GM23248 (cell line): ENCODE measurements at regions not wholly inside any gene's neighbourhood (a gene's known extent, or its start where the extent isn't known, plus 50 kb on each side); places are given as distances from the start of the nearest gene placed in this dataset.

Experiments used
- DNase-seq: peaks from one replicate; pipeline ENCODE4 v3.0.0-alpha.2; 2015
- H2AFZ ChIP-seq: fragments of 200-600 bp; sonication (generic); 2 replicates; pipeline ENCODE4 v1.6.1; 2016; ENCODE audit warnings: antibody characterized with exemption
- H3F3A ChIP-seq: fragments of 200-600 bp; sonication (generic); 2 replicates; pipeline ENCODE4 v1.6.1; 2016; ENCODE audit warnings: mild to moderate bottlenecking, antibody characterized with exemption, mixed run types; ENCODE audit not compliant: insufficient read depth
- H3K27ac ChIP-seq: fragments of 200-600 bp; sonication (generic); 2 replicates; pipeline ENCODE4 v1.5.1; 2016; ENCODE audit warnings: mild to moderate bottlenecking
- H3K27me3 ChIP-seq: fragments of 200-600 bp; sonication (generic); replicated peaks from 2 replicates; pipeline ENCODE4 v1.6.1; 2016; ENCODE audit warnings: mild to moderate bottlenecking; ENCODE audit not compliant: insufficient read depth
- H3K36me3 ChIP-seq: fragments of 200-600 bp; sonication (generic); 2 replicates; pipeline ENCODE4 v1.6.1; 2016; ENCODE audit warnings: low read depth, mild to moderate bottlenecking
- H3K4me1 ChIP-seq: fragments of 200-600 bp; sonication (generic); 2 replicates; pipeline ENCODE4 v1.6.1; 2016; ENCODE audit warnings: mild to moderate bottlenecking; ENCODE audit not compliant: insufficient read depth
- H3K4me2 ChIP-seq: fragments of 200-600 bp; sonication (generic); one replicate; pipeline ENCODE4 v1.6.1; 2016; ENCODE audit warnings: mild to moderate bottlenecking; ENCODE audit not compliant: unreplicated experiment
- H3K4me3 ChIP-seq: fragments of 200-600 bp; sonication (generic); 2 replicates; pipeline ENCODE4 v1.5.1; 2016; ENCODE audit warnings: mild to moderate bottlenecking
- H3K79me2 ChIP-seq: fragments of 200-600 bp; sonication (generic); 2 replicates; pipeline ENCODE4 v1.6.1; 2016; ENCODE audit warnings: mild to moderate bottlenecking; ENCODE audit not compliant: insufficient read depth
- H3K9ac ChIP-seq: fragments of 200-600 bp; sonication (generic); 2 replicates; pipeline ENCODE4 v1.6.1; 2016; ENCODE audit warnings: mild to moderate bottlenecking
- H3K9me2 ChIP-seq: fragments of 200-600 bp; sonication (generic); 2 replicates; pipeline ENCODE4 v1.6.1; 2016; ENCODE audit warnings: mixed run types, mild to moderate bottlenecking, moderate library complexity; ENCODE audit not compliant: insufficient read depth
- H3K9me3 ChIP-seq: fragments of 200-600 bp; sonication (generic); one replicate; pipeline ENCODE4 v1.6.1; 2017; ENCODE audit warnings: low read depth
- H4K20me1 ChIP-seq: fragments of 200-600 bp; sonication (generic); 2 replicates; pipeline ENCODE4 v1.6.0; 2016; ENCODE audit not compliant: insufficient read depth
- EZH2 ChIP-seq: fragments of 200-600 bp; sonication (generic); IDR thresholded peaks from 2 replicates; pipeline ENCODE4 v1.6.1; 2018; ENCODE audit warnings: antibody characterized with exemption, mild to moderate bottlenecking; ENCODE audit not compliant: insufficient read depth, poor library complexity, severe bottlenecking
- EZH2phosphoT487 ChIP-seq: fragments of 200-600 bp; sonication (generic); IDR thresholded peaks from 2 replicates; pipeline ENCODE4 v1.6.1; 2018; ENCODE audit warnings: antibody characterized with exemption, moderate library complexity, mild to moderate bottlenecking, low read depth; ENCODE audit not compliant: insufficient read depth
- WGBS, 2 experiments: methylation state at CpG; one replicate each; pipeline ENCODE4 v1.1.6; 2015 to 2017; ENCODE audit warnings: low lambda C conversion rate in 2 of 2, low coverage in 1 of 2; ENCODE audit errors: missing lambda C conversion rate in 2 of 2; 5-methylcytosine and 5-hydroxymethylcytosine counted together
- in situ Hi-C: fragments of 300-500 bp; cut with MboI; formaldehyde crosslinking; loops from 2 replicates; pipeline ENCODE4 v1.15.0; 2020

GRCh38 chr2:41950666-41950960 is 97.2 kb upstream of the PKDCC start:
- Histone ChIP-seq H3K9ac (no peak overlapping the region), H3K36me3 (no peaks in the 10 kb centered on the region), H3K4me3 (no peak overlapping the region), H3K27ac (no peak overlapping the region), H3K4me2 (no peak overlapping the region), H2AFZ (no peak overlapping the region), H3K9me3 (no peaks in the 10 kb centered on the region), H3K79me2 (no peaks in the 10 kb centered on the region), H3K27me3 (no peaks in the 10 kb centered on the region; the same call in 1 of the 2 replicates), H3K4me1 (no peaks in the 10 kb centered on the region), H3F3A (no peaks in the 10 kb centered on the region), H4K20me1 (no peaks in the 10 kb centered on the region), H3K9me2 (no peaks in the 10 kb centered on the region)
- no peak for DNase-seq
- 91 to 92% methylated on average over 1 of the region's 1 CpG for WGBS, 2 experiments
- TF ChIP-seq EZH2phosphoT487 (no peak), EZH2 (no peak)
- in situ Hi-C loops, result no loop called here

- H3K9ac ChIP-seq, result no peak overlapping the region
- H3K4me2 ChIP-seq, result no peak overlapping the region
- no peak overlapping the region for H3K27ac ChIP-seq
- H3F3A ChIP-seq, result no peaks in the 10 kb centered on the region
- WGBS, 2 experiments, result 86 to 88% methylated on average over 16 of the region's 16 CpGs
- no peaks in the 10 kb centered on the region for H3K79me2 ChIP-seq
- no peaks in the 10 kb centered on the region for H3K9me3 ChIP-seq
- in situ Hi-C loops, result no loop called here
- H3K9me2 ChIP-seq, result no peaks in the 10 kb centered on the region
- H3K4me1 ChIP-seq, result no peaks in the 10 kb centered on the region
- TF ChIP-seq EZH2, result no peak
- no peak for DNase-seq
- H4K20me1 ChIP-seq, result no peaks in the 10 kb centered on the region
- no peak overlapping the region for H3K4me3 ChIP-seq
- H3K36me3 ChIP-seq, result no peaks in the 10 kb centered on the region
- H2AFZ ChIP-seq, result no peak overlapping the region
- H3K27me3 ChIP-seq, result peaks cover 6% of the 10 kb centered on the region
These were observed 93.2 kb upstream of the PKDCC start for GRCh38 chr2:41954304-41955291.

DNA sequence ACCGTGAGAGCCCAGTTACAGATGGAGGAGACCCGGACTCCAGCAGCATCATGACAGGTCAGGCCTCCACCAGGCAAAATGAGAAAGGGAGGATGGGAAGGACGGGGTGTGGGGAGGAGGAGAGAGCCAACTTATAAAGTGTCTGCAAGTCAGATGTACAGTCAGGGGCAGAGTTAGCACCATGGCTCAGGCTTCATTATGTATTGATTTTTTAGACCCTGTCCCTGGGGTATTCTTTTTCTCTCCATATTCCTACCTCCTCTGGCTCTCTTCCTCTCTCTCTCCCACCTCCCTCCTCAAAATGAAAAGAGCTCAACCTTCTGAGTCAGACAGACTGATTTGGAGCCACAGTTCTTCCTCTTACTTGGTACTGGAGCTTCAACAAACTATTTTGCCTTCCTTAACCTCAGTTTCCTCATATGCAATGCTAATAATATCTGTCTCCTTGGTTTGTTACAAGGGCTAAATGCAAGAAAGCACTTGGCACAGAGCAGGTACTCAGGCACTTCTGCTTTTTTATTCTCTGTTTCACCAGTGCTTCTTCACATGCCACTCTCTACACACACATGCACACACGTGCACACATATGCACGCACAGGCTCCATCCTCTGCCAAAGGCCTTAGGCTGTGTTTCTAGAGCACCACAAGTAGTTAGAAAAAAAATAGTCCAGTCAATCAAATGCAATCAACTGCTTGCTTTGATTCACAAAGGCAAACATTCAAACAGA is 92.3 kb upstream of the PKDCC start:
- Histone ChIP-seq H3K27me3 (peaks cover 8% of the 10 kb centered on the region), H2AFZ (no peak overlapping the region), H3K9me2 (no peaks in the 10 kb centered on the region), H3K4me3 (no peak overlapping the region), H3K27ac (no peak overlapping the region), H3K4me2 (no peak overlapping the region), H3K79me2 (no peaks in the 10 kb centered on the region), H4K20me1 (no peaks in the 10 kb centered on the region), H3F3A (no peaks in the 10 kb centered on the region), H3K9me3 (no peaks in the 10 kb centered on the region), H3K9ac (no peak overlapping the region), H3K4me1 (no peaks in the 10 kb centered on the region), H3K36me3 (no peaks in the 10 kb centered on the region)
- TF ChIP-seq EZH2phosphoT487 (no peak), EZH2 (no peak)
- 82 to 83% methylated on average over 5 of the region's 5 CpGs for WGBS, 2 experiments
- DNase-seq, result no peak
- in situ Hi-C loops, result no loop called here

DNA sequence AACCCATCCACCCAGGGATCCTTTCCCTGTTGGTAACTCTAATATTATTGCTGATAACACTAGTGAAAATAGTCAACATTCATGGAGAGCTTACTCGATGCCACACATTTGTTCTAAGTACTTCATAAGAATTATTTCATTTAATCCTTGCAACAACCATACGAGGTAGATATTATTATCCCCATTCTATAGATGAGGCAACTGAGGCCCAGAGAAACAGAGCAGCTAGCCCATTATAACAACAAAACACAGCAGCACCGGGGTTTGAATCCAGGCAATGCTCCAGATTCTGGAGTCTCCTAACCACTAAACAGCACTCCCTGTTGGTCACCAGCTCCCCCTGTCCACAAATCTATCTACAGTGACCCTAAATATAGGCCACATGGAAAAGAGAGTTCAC is 90.4 kb upstream of the PKDCC start:
- TF ChIP-seq EZH2 (no peak), EZH2phosphoT487 (no peak)
- H3K4me1 ChIP-seq, result no peaks in the 10 kb centered on the region
- no peak overlapping the region for H3K4me3 ChIP-seq
- 66 to 79% methylated on average over 3 of the region's 3 CpGs for WGBS, 2 experiments
- H3K27me3 ChIP-seq, result peaks cover 13% of the 10 kb centered on the region
- in situ Hi-C loops, result no loop called here
- H3K27ac ChIP-seq, result no peak overlapping the region
- no peaks in the 10 kb centered on the region for H3K36me3 ChIP-seq
- no peak overlapping the region for H2AFZ ChIP-seq
- no peaks in the 10 kb centered on the region for H3F3A ChIP-seq
- no peak overlapping the region for H3K9ac ChIP-seq
- no peak for DNase-seq
- H3K9me3 ChIP-seq, result no peaks in the 10 kb centered on the region
- H3K9me2 ChIP-seq, result no peaks in the 10 kb centered on the region
- H3K4me2 ChIP-seq, result no peak overlapping the region
- no peaks in the 10 kb centered on the region for H3K79me2 ChIP-seq
- H4K20me1 ChIP-seq, result no peaks in the 10 kb centered on the region
